DMS153 (cell line): ENCODE measurements at regions not wholly inside any gene's neighbourhood (a gene's known extent, or its start where the extent isn't known, plus 50 kb on each side); places are given as distances from the start of the nearest gene placed in this dataset.
"Not testable (repeated sequence)": the region's sequence is repeated elsewhere in the genome, so short reads cannot be mapped to it uniquely, and the experiment has no call there.

Experiments
- DNase-seq: peaks from one replicate; lab custom pipeline; 2025; lab: John Stamatoyannopoulos, UW

DNA sequence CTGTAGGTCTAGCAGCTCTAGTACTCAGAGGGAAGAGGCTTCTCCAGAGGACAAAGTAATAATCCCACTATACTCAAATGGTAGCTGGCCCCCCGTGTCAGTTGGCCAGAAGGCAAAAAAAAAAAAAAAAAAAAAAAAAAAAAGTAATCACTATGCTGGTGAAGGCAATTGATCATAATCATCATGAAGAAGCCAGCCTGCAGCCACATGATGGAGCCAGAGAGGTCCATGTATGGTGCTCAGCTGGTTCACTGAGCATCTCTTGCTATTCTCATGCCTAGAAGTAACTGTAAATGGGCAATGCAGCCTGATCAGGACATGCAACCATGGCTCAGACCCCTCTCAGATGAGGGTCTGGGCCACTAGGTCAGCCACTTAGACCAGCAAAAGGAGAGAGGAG is 378.8 kb downstream of the MED13L start:
- DNase-seq = no peak

DNA sequence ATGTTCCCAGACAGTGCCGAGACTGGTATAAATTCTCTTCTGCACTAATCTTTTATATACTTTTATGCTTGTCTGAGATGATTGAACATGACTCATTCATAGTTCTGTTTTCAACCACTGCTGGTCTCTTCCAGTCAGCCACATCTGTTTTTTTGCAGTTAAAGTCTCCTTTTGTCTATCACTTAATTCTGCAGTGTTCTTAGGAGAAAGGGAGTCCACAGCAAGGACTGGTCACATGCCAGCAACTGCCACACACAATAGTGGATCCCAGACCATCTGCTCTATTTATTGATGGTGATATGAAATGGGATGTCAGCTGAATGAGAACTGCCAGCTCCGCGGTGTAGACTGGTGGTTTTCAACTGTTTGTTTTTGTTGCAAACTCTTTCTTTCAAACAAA is 379.8 kb downstream of the MED13L start:
- DNase-seq = no peak

DNA sequence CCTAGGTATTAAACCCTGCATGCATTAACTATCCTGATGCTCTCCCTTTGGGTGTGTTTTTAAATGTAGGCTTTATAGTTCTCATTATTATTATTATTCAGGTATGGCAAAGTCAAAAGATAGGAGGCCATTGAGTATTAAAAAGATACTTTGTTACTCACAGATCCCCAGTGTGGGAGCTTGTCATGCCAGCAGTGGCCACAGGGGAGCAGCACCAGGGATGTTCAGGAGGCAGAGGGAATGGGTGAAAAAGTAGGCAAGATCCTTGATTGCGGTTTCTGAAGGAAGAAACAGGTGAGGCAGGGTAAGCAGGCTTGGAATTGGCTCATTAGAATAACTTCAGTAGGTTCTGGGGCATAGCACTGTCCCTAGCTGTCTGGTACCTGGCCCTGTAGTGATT is 382.2 kb downstream of the MED13L start:
- DNase-seq = no peak

DNA sequence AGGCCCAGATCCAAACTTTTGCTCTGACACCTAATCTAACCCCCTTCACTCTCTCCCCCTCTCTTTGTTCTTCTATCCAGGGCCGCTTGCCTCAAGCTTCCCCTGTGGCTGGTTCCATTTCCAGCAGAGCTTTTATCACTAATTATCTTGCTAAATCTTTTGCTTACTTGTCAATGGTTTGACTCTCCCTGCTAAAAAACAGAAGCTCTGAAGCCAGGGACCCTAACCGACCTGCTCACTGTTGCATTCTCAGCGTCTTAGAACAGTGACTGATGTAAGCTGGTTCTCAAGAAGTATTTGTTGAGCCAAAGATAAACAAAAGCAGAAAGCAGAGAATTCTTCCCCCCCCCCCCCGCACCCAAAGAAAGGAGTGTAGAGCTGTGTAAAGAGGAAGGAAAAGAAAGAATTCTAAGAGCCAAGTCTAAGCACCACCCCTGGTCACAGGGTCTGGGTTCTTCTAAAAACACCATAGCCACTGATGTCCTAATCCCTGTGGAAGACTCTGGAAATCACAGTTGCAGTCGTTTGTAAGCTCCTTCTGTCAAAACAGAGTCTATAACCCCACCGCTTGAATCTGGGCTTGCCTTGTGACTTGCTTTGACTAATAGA is 385.8 kb downstream of the MED13L start:
- DNase-seq = no peak

DNA sequence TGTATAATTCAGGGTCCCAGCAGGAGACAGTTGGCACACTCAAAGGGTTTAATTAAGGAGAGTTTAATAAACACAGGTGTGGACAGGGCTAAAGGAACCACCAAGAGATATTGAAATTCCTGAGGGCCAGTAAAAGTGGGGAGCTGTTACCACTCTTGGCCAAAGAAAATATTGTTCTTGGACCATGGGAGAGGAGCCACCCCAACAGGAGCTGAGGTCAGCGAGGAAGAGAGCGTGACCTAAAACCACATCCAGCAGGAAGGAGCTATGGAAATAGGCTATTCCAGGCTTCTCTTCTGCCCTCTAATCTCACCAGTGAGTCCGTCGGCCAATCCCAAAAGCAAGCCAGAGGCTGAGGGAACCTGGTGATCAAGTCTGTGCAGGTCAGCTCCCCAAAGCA is 390.8 kb downstream of the MED13L start:
- no peak for DNase-seq

DNA sequence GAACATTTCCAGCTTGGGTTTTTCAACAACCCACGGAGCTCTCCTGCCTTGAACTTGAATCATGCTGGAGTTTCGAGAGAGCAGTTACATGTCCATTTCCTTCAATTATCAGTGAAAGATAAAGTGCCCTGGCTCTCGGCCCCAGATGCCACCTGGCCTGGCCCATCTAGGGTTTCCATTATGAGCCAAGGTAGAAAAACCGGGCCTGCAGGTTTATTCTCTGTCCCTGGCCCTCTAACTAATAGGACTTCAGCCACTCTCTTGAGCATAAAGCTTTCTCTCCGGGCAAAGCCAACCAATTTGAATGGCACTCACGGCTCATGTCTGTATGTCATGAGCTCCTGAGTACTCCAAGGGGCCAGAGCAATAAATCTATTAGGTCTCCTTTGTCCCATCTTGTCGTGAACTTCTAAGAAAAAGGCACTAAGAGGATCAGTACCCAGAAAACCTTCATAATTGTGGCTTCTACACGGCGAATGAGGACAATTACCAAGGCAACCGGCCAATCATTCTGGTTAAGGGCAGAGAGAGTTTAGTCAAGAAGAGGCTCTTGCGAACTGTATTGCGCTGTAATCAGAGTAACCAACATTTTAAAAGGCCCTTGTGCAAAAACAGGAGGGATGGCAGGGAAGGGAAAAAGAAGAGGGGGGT is 392.3 kb downstream of the MED13L start:
- peak; percentile 98 for DNase-seq

DNA sequence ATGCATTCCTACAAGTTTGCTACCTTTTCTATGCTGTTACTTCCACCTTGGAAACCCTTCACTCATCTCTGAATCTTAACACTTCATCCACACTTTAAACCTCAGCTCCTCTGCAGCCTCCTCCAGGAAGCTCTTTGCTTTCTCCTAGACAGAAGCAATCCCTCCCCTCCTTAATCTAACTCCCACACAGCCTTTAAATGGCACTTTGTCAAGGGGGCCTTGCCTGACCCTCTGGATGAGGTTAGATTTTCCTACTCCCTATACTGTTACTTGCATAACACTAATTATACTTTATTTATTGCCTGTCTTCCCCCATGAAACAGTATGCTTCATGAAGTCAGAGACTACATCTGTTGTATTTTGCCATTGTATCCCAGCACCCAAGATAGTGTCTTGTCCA is 394.6 kb downstream of the MED13L start:
- no peak for DNase-seq

DNA sequence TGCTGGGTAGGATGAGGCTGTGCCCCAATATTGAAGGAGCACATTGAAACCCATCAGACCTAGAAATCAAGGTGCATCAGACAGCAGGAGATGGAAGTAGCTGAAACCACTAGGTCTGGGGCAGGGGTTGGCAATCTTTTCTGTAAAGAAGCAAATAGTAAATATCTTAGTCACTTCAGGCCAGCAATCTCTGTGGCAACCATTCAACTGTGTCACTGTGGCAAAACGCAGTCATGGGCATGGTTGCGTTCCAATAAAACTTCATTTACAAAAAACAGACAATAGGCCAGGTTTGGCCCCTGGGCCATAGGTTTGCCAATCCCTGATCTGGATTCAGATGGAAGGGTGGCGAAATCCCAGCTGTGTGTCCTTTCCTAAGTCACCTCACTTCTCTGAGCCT is 397.3 kb downstream of the MED13L start:
- no peak for DNase-seq

DNA sequence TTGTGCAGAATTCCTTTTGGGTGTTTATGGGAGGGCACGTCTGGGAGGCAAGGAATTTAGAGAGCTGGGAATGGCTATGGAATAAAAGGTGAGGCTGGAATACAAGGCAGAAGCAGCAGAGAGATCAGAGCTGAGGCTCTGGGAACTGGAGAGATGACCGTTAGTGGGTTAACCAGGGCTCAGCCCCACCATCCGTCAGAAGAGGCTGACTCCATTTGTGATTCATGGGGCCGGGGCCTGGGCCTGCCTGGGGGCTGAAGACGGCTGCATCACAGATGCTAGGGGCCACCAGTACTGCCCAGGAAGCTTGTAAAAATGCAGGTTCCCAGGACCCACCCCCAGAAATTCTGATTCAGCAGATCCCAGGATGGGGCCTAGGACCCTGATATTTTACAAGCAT is 398.1 kb downstream of the MED13L start:
- DNase-seq = no peak

DNA sequence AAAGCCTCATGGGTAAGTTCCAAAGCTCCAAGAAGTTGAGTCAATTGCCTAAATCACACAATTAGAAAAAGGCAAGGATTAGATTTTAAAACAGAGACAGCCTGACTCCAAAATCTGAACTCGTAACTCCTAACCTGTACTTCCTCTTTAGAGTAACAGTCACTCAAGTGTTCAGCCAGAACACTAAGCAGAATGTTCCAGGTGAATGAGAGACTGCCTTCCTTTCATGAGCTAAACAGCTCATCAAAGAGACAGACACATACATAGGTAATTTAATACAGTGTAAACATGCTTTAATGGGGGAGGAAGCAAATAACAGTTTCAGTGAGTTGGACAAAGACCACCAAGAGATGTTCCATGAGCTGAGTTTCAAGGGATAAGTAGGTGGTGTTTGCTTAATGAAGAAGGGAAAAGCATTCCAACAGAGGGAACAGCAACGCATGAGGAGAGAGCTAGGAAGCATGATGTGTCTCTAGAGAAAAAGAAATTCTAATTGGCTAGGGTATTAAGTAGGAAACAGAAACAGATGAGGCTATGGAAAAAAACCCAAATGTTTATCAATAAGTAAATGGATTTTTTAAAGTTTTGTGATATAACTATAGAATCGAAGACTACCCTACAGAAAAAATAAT is 403.9 kb downstream of the MED13L start:
- DNase-seq = peak; percentile 97

DNA sequence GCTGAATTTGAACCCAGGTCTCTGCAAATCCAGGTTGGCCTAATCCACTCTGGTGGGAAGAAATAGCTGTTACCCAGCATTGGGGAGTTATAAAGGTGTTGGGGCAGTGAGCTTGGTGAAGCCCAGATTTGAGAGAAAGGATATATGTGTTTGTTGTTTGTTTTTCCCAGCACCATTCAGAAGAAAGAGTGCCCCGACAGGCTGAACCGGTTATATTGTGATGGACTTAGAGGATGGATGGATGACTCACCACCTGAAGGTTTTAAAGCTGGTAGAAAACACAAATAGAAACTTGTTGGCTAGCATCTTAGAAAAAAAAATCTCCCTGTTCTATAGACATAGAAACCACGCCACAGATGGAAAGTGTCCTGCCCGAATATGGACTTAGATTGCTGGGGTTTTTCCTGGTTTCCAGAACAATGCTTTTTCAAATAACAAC is 404.6 kb downstream of the MED13L start:
- DNase-seq = peak; percentile 98

DNA sequence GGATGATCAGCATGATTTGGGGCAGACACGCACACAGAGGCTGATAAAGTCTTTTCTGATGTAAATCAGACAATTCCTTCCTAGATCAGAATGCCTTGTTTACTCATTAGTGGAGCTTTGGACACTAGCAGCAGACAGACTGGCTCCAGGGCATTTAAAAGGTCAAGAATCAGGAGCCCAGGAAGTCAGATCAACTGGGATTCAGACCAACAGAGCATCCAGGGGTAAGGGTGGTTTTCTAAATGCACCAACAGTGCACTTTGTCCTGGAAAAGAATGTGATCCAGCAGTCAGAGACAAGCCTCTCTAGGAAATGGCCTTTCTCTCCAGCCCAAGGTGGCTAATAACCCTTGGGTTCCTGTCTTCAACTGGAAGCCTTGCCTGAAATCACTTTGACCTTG is 405.3 kb downstream of the MED13L start:
- DNase-seq = peak; percentile 81

DNA sequence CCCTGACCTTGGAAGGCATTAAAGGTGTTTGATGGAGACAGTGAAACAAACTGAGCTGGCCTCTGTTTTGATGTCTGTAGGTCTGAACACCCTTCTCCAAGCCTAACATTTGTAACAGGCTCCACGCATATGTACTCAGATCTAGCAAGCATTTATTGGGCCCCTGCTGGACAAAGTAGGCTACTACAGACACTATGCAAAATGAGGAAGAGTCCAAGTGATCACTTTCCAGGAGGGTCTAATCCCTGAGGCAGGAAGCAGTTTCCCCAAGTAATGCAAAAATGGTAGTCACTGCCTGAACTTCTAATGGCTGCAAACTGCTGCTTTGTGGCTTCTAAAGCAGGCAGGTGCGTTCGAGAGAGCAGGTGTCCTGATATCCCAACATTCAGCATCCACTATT is 405.8 kb downstream of the MED13L start:
- DNase-seq = peak; percentile 92

DNA sequence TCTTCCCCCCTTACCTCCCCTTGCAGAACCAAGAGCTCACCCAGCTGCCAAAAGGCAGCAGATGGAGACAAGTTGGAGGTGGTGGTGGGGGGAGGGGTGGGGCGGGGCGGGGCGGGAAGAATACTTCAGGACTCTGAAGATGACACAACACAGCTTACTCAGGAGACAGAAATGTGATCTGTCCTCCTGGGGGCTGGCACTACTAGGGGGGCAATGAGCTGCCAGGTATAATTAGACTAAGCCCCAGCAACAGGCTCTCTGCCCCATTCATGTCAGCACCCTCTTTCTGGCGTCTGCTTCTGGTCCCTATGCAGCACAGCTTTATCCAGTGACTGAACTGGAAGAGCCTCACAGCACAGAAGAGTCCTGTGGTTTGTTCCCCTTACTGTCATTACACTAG is 407.0 kb downstream of the MED13L start:
- no peak for DNase-seq

DNA sequence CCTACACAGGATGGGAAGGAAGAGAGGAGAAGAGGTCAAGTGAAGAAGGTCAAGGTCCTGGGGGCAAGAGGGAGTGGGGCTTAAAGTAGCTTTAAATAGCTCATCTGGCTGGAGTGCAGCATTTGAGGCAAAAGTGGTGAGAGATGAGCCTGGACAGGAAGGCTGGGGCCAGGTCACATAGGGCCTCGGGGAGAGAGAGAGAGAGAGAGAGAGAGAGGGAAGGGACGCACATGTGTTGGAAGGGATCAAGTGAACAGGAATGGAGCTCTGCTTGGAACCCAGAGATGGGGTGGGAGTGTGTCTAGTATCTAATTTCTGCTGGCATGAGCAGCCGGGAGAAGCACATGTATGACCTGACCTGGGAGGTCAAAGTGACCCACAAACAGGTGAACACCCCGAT is 407.5 kb downstream of the MED13L start:
- no peak for DNase-seq

DNA sequence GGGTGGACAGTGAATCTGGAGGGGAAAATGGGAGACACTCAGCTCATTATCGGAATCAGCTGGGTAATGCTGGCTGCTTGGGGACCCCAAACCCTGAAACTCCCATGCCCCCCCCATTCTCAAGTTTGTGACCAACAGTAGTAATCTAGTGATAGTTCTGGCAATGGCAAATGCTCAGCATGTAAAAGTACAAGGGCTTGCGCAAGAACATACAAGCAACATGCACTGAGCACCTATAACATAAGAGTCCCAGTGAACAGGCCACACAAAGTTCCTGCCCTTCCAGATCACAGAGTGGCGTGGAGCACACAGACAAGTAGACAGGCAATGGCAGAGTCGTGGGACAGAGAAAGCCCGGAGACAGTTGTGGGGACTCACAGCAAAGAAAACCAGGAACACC is 407.9 kb downstream of the MED13L start:
- DNase-seq = no peak

DNA sequence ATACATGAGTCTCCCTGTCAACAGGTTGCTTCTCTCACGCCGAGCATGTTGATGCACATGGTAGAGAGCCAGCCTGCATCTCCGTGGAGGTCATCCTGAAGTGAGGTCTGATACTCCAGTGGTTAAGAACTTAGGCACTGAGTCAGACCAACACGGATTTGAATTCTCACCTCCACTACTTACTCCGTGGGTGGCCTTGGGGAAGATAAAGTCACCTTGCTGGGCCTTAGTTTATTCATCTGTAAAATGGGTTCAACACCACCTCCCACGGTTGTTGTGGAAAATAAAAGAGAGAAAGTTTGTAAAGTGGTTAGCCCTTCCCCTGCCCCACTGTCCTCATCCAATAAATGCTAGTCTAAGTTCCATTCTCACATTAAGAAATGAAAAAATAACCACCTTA is 408.9 kb downstream of the MED13L start:
- DNase-seq = no peak

DNA sequence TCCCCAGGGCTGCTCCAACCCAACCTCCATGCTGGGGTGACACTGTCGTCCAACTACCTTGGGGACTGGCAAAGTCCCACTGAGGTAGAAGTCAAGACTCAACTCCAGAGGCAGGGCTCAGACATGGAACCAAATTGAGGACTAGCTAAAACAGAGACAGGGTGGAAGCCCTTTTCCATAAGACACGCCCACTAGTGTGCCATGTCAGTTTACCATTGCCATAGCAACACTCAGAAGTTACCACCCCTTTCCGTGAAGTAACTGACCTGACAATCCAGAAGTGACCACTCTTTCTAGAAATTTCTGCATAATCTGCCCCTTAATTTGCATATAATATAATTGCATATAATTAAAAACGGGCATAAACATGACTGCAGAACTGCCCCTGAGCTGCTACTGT is 409.6 kb downstream of the MED13L start:
- DNase-seq = peak; percentile 35

DNA sequence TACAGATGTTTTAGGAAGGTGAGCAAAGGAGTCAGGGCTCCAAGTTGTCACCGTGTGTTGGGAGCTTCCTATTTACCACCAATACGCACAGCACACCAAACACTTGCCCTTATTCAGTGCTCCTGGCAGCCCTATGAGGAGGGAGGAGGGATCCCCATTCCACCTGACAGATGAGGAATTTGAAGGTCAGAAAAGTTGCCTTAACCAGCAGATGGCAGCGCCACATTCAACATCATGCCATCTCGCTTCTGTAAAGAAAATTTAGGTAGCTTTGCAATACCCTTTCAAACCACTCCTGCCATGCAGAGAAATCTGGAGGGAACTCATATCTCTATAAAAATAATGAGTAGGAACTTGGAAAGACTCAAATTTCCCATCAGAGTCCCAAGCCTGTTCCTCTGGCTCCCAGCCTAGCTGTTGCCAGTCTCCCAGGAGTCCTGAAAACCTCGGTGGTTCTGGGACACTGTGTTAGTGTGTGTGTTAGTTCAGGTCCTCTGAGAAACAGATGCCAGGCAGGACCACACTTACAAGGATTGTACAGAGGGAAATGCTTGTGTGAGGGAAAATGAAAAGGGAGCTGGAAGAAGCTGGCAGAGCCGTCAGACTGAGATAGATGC is 410.5 kb downstream of the MED13L start:
- peak; percentile 65 for DNase-seq

DNA sequence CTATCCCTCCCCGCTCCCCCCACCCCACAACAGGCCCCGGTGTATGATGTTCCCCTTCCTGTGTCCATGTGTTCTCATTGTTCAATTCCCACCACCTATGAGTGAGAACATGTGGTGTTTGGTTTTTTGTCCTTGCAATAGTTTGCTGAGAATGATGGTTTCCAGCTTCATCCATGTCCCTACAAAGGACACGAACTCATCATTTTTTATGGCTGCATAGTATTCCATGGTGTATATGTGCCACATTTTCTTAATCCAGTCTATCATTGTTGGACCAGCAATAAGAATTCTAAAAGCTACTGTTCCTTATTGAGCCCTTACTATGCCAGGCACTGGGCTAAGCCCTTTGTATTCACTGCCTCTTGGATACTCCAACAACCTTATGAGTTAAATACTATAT is 411.2 kb downstream of the MED13L start:
- not testable (repeated sequence) for DNase-seq

DNA sequence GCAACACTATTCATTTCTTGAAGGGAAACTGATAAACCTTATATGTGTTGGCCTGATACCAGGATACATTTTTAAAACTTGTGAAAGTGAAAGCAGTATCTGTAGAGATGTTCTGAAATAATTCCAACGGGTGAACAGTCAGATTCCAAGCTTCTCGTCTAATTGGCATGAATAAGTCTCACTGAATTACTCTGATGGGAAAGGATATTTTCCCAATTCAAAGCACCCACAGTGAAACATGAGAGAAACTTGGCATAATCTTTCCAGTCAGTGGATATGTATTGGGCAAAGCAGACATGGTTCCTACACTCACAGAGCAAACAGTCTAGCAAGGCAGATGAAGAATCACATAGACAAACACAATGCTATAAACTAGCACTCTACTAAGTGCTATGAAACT is 413.1 kb downstream of the MED13L start:
- DNase-seq = no peak

DNA sequence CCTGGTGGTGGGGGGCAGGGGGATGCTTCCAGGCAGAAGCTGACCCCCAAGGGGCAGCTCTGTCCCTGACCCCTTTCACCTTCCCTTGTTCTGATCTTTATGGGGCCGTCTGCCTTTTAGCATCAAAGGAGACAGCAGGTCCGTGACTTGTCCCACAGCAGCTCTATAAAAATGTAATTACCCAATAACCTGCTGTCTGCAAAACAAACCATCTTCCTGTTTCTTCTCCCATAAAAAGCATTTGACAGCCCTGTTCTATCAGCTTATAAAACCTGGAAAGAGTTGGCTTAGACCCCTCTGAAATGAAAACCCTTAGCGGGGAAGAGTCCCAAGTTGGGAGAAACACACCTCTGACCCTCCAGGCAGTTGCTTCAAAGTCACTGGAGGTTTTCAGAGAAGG is 416.9 kb downstream of the MED13L start:
- DNase-seq = no peak

DNA sequence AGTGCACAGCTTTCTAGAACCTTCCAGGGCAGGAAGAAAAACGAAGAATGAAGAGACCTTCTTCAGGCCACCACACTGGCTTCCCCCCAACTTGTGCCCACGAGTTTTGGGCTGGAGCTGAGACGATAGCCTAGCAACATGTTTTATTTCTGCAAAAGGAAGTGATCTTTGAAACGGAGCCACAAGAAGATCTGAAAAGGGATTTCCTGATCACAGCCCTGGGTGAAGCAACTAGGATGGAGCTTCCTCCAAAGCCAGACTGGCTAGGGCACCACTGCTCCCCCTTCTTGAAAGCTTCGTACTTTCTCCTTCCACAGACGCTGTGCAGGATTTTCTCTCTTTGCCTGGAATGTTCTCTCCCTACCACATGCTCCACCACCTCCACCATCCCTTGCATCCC is 418.3 kb downstream of the MED13L start:
- no peak for DNase-seq
